Neural crest cell (in vitro differentiated cells): ENCODE measurements at regions not wholly inside any gene's neighbourhood (a gene's known extent, or its start where the extent isn't known, plus 50 kb on each side); places are given as distances from the start of the nearest gene placed in this dataset.
"Not testable (repeated sequence)": the region's sequence is repeated elsewhere in the genome, so short reads cannot be mapped to it uniquely, and the experiment has no call there.

ENCODE experiments used
- DNase-seq: peaks from one replicate; pipeline ENCODE4 v3.0.0; 2021; ENCODE audit warnings: low read depth, mixed read lengths, low spot score
- H3K27ac Mint-ChIP-seq: one replicate; pipeline ENCODE4 v1.8.0; 2021; ENCODE audit warnings: mild to moderate bottlenecking, mixed read lengths; ENCODE audit not compliant: unreplicated experiment
- H3K27me3 Mint-ChIP-seq: 2 replicates; pipeline ENCODE4 v1.8.0; 2021; ENCODE audit warnings: low read depth, mild to moderate bottlenecking, mixed read lengths
- H3K36me3 Mint-ChIP-seq: 2 replicates; pipeline ENCODE4 v1.8.0; 2021; ENCODE audit warnings: low read depth, mild to moderate bottlenecking, mixed read lengths
- H3K4me1 Mint-ChIP-seq: 2 replicates; pipeline ENCODE4 v1.8.0; 2021; ENCODE audit warnings: mixed read lengths
- H3K4me3 Mint-ChIP-seq: one replicate; pipeline ENCODE4 v1.8.0; 2021; ENCODE audit warnings: mild to moderate bottlenecking, mixed read lengths
- H3K9me3 Mint-ChIP-seq: 2 replicates; pipeline ENCODE4 v1.8.0; 2021; ENCODE audit warnings: mixed read lengths
- TF ChIP-seq, protein P1 (sequence below): fragments of 200-600 bp; sonication (generic); conservative IDR thresholded peaks from 2 replicates; pipeline ENCODE4 v1.5.0; 2021; ENCODE audit warnings: antibody characterized with exemption, mild to moderate bottlenecking

DNA sequence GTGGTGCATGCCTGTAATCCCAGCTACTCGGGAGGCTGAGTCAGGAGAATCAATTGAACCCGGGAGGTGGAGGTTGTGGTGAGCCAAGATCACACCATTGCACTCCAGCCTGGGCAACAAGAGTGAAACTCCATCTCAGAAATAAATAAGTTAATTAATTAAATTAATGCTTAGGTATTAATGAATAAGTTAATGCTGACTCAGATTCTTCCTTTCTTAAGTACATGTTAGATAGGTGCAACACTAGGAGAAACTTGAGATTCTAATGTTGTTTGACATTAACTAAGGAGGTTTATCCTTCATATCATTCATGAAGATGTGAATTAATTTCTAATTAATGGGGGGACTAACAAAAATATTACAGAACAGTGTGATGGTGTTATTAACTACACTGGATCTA, 812.6 kb upstream of the SPRY2 start:
- Mint-ChIP-seq H3K27ac (no peak overlapping the region), H3K27me3 (no peaks in the 10 kb centered on the region), H3K4me1 (no peaks in the 10 kb centered on the region), H3K36me3 (no peaks in the 10 kb centered on the region), H3K9me3 (no peaks in the 10 kb centered on the region), H3K4me3 (no peak overlapping the region)
- no peak for DNase-seq
- TF ChIP-seq, protein P1, sequence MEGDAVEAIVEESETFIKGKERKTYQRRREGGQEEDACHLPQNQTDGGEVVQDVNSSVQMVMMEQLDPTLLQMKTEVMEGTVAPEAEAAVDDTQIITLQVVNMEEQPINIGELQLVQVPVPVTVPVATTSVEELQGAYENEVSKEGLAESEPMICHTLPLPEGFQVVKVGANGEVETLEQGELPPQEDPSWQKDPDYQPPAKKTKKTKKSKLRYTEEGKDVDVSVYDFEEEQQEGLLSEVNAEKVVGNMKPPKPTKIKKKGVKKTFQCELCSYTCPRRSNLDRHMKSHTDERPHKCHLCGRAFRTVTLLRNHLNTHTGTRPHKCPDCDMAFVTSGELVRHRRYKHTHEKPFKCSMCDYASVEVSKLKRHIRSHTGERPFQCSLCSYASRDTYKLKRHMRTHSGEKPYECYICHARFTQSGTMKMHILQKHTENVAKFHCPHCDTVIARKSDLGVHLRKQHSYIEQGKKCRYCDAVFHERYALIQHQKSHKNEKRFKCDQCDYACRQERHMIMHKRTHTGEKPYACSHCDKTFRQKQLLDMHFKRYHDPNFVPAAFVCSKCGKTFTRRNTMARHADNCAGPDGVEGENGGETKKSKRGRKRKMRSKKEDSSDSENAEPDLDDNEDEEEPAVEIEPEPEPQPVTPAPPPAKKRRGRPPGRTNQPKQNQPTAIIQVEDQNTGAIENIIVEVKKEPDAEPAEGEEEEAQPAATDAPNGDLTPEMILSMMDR = no peak

GRCh38 chr13:81148822-81149221, 807.9 kb upstream of the SPRY2 start:
- H3K27ac Mint-ChIP-seq = no peak overlapping the region
- DNase-seq = no peak
- peaks cover 2% of the 10 kb centered on the region for H3K36me3 Mint-ChIP-seq
- TF ChIP-seq, protein P1 = no peak
- H3K4me3 Mint-ChIP-seq = no peak overlapping the region
- no peaks in the 10 kb centered on the region for H3K4me1 Mint-ChIP-seq
- no peaks in the 10 kb centered on the region for H3K27me3 Mint-ChIP-seq
- peaks cover 2% of the 10 kb centered on the region for H3K9me3 Mint-ChIP-seq

DNA sequence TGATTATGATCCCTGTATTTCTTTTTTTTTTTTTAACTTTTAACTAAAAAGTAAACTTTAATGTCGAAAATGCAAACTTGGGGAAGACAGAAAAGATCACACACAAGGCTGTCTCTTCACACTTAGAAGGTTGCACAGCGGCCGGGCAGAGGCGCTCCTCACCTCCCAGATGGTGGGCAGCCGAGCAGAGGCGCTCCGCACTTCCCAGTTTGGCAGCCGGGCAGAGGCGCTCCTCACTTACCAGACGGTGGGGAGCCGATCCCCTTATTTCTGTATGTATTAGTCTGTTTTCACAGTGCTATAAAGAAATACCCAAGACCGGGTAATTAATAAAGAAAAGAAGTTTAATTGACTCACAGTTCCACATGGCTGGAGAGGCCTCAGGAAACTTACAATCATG, 805.6 kb upstream of the SPRY2 start:
- not testable (repeated sequence) for H3K27me3 Mint-ChIP-seq, H3K36me3 Mint-ChIP-seq, H3K9me3 Mint-ChIP-seq, H3K4me1 Mint-ChIP-seq, H3K4me3 Mint-ChIP-seq, H3K27ac Mint-ChIP-seq, DNase-seq

DNA sequence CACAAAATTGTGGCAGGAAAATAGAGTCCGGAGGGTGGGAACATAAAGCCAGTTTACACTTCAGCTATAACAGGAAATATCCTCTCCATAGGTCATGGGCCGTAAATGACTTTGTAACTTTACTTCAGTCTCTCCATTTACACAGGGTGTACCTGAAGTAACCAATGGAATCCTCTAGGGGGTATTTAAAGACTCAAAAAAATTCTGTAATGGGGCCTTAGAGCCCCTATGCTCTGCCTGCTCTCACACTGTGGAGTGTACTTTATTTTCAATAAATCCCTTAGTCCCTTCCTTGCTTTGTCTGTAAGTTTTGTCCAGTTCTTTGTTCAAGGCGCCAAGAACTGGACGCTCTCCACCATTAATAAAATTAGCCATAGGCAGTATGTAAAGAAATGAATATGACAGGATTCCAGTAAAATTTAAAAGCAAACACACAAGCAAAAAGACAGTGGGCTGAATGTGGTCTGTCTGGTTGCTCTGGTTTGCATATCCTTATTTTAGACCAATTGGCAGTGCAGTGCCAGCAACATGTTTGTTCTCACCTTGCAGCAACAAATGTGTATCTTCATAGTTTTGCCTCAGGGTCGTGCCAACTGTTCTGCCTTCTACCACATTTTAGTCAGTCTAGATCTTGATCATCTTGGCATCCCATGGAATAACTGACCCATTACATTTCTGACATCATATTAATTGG, 801.5 kb upstream of the SPRY2 start:
- Mint-ChIP-seq H3K4me1 (peaks cover 16% of the 10 kb centered on the region), H3K4me3 (no peak overlapping the region), H3K27ac (no peak overlapping the region), H3K27me3 (no peaks in the 10 kb centered on the region), H3K36me3 (peaks cover 1% of the 10 kb centered on the region), H3K9me3 (peaks cover 2% of the 10 kb centered on the region)
- no peak for DNase-seq
- TF ChIP-seq, protein P1 = peak; percentile 34

GRCh38 chr13:81140675-81141074, 799.7 kb upstream of the SPRY2 start:
- H3K27me3 Mint-ChIP-seq = no peaks in the 10 kb centered on the region
- H3K27ac Mint-ChIP-seq = no peak overlapping the region
- H3K9me3 Mint-ChIP-seq = no peaks in the 10 kb centered on the region
- DNase-seq = no peak
- H3K4me3 Mint-ChIP-seq = no peak overlapping the region
- H3K4me1 Mint-ChIP-seq = peaks cover 19% of the 10 kb centered on the region
- no peaks in the 10 kb centered on the region for H3K36me3 Mint-ChIP-seq
- TF ChIP-seq, protein P1 = no peak

DNA sequence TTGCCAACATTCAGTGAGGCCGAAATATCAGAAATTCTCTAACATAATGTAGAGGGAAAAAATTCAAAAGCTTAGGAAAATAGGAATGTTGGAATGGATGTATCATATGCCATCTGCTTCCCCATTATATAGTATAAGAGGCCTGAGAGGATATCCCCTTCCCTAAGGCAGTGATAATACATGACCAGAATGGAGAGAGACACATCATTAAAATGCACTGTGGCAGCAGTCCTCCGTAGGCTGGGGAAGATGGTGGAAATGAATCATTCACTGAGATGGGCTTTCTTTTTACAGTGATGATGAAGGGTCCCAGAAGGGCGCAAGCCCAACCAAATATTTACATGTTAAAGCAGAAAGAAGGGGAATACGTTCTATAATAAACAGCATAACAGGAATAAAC, 799.1 kb upstream of the SPRY2 start:
- DNase-seq = no peak
- Mint-ChIP-seq H3K9me3 (no peaks in the 10 kb centered on the region), H3K27me3 (no peaks in the 10 kb centered on the region), H3K4me1 (peaks cover 19% of the 10 kb centered on the region), H3K4me3 (no peak overlapping the region), H3K36me3 (no peaks in the 10 kb centered on the region), H3K27ac (no peak overlapping the region)
- TF ChIP-seq, protein P1 = no peak
